ENCODE measurements at regions not wholly inside any gene's neighbourhood (a gene's known extent, or its start where the extent isn't known, plus 50 kb on each side); places are given as distances from the start of the nearest gene placed in this dataset.

DNA sequence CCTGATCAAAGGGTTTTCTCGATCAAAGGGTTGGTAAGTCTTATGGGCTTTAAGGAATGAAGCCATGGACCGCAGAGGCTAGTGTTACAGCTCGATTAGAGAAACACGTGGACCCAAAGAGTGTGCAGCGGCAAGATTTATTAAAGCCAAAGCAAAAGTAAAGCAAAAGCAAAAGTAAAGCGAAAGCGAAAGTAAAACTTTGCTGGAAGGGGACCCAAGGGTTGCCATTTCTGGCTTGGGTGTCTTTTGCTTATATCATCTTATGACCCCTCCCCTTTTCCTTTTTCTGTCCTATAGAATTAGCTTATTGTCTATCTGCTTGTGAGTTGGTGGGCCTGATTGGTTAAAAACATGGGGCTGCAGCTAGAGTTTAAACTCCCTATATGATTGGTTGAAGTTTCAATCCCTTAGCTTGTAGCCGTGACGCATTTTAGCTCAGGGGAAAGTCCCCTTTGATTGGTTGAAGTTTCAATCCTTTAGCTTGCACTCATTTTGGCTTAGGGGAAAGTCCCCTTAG lies 957.0 kb downstream of the AMY1C start:
- DNase-seq, result no peak

DNA sequence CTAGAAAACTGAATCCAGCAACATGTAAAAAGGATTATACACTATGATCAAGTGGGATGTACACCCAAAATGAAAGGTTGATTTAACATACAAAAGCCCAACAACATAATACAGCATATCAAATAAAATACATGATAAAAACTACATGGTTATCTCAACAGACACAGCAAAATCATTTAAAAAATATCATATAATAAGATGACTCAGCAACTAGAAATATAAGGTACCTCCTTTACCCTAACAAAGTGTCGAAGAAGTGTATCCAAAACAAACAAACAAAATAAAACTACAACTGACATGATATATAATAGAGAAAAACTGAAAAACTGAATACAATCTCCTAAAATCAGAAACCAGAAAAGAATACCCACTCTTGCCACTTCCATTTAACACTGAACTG lies 969.1 kb downstream of the AMY1C start:
- DNase-seq, result no peak

DNA sequence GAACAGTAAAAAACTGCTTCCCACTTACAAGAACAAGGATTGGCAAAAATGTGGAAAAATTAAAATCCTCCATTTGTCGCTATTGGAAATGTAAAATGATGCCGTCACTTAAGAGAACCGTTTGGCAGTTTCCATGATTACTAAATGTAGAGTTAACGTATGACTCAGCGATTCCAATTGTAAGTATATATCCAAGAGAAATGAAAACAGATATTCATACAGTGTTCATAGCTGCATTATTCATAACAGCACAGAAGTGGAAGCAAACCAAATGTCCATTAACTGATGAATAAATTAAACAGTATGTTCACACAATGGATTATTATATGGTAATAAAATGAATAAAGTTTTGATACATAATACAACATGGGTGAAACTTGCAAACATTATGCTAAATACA lies 971.0 kb downstream of the AMY1C start:
- DNase-seq, result no peak

DNA sequence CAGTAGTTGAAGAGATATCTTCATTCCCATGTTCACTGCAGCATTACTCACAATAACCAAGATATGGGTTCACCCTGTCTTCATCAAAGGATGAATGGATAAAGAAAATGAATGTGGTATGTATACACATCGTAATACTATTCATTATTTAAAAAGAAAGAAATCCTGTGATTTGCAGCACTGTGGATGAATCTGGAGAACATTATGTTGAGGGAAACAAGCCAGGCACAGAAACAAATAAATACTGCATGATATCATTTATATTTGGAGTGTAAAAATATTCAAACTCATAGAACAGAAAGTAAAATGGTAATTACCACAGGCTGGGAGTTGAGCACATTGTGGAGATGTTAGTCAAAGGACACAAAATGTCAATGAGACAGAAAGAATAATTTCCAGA lies 977.2 kb downstream of the AMY1C start:
- DNase-seq, result no peak

DNA sequence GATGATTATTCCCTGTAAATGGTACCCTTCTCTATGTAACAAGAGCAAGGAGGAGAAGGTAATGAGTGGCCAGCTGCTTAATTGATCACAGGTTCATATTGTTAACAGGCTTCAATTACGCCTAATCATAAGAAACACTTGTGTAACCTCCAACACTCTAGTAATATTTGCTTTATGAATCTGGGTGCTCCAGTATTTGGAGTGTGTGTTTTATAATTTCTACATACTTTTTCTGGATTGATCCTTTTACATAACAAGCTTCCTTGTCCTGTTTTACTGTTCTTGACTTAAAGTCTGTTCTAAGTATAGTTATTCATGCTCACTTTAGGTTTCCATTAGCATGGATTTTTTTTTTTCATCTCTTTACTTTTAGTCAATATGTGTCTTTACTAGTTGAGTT lies 984.2 kb downstream of the AMY1C start:
- DNase-seq, result no peak

DNA sequence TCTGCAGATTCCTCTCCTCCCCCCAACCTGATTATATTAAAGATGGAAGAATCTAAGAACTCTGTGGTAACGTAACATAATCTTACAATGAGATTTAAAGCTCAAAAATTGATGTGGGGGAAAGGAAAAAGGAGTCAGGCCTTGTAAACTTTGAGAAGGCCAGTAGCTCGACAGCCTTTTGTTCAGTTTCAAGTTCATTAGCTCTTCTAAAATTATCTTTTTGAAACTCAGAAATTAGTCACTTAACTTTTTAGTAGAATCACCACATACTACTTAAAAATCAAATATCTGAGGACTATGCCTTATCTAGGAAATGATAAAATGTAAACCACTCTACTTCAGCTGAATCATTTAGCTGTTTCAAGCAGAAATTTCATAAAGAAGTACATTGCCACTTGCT lies 996.2 kb downstream of the AMY1C start:
- DNase-seq, result no peak

DNA sequence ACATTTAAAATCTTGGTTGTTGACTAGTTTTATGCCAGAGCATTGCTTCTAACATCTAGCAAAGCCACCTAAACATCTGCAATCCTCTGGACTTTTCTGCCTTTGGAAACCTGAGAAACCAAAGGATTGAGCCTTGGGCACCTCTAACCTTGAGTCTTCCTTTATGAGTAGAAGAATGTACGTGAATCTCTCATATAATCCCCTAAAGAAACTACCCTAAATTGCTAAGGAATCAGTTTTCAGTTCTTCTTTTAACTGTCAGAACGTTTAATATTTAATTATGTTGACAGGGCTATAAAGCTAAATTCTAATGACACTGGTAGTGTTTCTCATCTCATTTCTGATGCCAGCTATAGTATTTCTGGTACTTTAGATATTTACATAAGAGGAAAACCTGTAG lies 997.3 kb downstream of the AMY1C start:
- no peak for DNase-seq

DNA sequence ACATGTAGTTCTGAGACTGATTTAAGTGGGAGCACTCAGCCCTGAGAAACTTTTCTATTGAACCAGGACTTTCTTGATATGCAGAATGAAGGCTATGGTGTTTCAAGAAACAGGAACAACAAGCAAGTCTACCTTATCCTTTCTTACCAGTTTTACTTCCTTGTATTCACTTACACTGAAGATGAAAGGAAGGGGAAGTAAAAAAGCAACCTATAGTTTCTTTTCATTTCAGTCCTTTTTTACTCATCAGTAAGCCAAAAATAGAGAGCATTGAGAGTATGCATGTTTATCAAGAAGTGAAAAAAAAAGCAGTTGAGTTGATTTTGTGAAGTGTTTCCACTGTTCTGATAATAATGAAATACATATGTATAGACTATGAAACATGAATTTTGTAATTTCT lies 1010.3 kb downstream of the AMY1C start:
- no peak for DNase-seq

DNA sequence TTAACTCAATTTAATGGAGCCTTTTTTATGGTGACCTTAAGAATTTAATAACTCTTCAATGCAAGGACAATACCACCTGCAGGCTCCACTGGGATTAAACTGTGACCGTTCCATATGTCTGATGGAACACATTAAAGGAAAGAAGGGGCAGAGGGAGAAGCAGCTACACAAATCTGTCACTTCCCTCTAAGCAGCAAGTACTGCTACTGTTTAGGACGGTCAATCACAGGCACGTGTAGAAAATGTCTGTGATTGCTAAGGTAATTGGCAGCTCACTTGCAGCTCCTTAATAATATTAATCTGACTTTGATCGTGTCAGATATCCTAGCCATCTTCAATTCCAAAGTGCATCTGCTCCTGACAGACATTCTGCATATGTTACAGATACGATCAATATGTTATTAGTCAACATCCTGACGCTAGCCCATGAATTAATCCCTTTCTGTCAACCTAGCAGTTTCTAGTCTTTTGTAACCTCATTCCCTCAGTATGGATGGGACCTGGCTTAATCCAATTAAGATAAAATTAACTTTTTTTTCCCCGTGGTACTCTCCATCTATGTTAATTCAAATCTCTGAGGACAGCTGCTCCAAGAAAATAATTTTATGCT lies 1012.4 kb downstream of the AMY1C start:
- no peak for DNase-seq

DNA sequence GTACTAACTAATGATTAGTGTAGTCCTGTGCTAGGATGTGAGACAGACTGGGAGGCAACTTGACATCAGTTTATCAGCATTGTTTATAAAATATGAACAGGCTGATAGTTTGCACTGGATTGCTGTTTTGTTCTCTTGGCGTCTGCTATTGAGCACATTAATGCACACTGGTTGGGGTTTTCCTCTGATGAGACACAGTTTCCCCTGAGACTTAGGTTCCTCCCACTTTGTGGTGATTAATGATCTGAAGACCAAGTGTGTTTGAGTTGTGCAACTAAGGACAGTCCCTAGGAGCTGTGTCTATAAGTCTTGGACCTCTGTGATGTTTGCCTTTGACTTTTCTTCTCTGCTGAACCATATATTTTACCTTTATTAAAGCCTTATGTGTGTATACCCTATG lies 1015.4 kb downstream of the AMY1C start:
- peak; percentile 1 for DNase-seq

DNA sequence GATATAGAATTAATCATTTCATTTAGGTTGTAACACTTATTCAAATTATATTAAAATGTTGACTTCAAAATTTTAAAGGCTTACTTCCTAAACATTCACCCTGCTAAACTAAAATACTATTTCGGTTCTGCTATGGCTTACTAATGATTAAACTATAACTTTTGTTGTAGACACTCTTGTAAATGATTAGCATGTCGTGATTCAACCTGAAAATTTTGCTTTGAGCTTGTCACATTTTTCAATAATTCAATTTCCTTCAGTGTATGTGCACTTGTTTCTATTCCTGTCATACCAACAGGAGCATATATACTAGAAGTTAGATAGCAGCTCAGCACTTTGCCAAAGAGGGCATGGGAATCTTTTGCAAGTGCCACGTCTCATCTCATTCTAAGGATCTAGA lies 1018.8 kb downstream of the AMY1C start:
- DNase-seq, result no peak

DNA sequence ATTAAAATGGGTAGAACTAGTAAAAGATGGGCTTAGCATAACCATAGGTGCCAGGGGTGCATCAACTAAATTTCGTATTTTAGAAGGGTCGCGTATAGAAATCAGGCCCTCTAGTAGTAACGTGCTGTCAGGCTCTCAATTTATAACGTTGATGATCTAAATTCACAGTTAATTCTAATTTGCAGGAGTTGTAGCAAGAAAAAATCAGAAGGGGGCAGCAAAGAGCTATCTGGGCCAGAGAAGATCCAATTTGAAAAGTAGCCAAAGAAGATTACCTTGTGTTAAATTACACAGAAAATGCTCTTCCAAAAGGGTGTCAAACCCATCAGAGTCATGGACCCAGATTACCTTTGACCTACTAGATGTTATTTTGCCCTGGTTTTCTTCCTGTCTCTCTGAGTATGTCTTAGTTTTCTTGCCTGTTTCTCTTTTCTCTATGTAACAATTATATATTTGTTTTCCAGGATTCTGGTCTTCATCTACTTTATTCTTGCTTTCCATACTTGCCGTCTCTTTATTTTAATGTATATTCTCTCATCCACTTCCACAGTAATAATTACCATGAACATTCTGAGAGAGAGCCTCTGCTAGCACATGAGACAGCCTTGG lies 1030.9 kb downstream of the AMY1C start:
- peak; percentile 17 for DNase-seq

DNA sequence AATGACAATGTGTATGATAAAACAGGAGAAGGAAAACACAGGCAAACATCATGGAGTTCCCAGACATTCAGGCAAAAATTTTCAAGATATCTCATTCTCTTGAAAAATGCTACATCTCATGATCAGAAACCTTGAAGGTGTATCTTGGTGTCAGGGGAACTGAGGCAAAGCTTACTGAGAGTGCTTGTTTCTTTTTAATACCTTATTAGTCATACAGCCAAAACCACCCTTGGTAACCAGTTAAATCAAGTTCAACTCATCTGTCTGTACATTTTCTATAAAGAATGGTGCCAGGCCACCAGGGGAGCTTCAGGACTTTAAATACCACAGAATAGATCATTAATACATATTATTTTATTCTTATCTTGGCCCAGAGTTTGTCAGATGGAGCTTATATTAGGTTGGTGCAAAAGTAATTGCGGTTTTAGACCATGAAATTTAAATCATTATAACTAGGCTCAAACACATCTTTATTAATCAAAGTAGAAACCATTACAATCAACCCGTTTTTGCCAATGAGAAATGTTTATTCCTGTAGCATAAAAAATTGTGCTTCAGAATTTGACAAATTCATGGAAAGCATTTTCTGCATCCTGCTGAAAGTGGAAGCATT lies 1036.0 kb downstream of the AMY1C start:
- DNase-seq, result no peak

DNA sequence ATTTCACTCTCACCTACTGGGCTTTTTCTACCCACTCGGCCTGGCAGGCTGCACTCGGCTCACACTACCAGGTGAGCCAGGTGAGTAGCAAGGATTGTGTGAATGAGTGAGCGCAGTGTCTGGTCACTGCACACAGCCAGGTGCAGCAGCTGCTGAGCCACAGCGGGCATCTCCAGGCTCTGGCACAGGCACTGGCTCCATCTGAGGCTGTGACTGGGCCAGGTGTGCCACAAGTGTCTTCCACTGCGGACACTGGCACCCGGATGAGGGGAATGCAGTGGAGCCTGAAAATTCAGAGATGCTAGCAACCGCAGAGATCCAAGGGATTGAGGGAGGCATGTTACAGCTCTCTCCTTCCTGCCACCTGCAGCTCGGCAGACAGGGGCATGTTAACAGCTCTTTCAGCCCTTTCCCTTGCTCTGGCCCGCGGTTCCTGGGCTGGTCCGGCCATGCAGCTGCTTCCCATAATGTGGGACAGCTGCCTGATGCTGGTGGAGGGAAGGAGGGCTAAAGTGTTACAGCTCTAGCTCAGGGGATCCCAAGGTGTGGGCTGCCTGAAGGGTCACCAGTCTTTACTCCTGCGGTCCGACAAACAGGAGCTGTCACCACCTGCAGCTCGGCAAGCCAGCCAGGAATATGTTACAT lies 1038.3 kb downstream of the AMY1C start:
- no peak for DNase-seq

DNA sequence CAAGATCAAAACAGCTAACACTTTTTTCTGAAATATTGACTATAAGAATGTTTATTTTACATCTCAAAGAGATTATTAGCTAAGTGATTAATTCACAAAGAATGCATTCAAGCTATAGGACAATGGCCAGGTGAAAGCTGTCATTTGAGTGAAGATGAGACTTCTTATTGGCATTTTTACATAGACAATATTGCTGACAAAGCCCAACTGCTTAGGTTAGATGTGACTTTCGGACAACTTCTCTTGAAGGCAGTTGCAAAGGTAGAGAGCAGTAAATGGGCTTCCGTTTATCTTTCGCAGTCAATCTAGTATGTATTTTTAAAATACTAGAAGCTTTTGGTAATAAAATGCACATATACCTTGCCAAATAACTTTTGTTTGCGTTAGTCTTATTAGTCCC lies 1041.3 kb downstream of the AMY1C start:
- no peak for DNase-seq

DNA sequence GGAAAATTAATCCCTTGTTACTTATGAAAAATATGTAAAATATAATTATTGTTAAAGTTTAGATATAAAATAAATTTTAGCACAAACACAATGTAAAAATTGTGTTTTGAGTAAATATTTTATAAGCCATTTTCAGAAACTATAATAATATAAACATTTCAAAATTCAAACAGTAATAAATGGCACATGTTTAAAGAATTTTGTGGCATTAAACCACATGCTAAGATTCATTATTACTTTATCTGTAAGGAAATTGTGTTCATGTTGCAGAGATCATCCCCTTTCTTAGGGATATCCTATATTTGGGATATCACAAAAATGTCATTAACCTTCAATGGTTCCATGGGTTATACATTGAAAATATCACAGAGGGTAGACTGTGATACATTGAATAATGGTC lies 1044.3 kb downstream of the AMY1C start:
- DNase-seq, result no peak

DNA sequence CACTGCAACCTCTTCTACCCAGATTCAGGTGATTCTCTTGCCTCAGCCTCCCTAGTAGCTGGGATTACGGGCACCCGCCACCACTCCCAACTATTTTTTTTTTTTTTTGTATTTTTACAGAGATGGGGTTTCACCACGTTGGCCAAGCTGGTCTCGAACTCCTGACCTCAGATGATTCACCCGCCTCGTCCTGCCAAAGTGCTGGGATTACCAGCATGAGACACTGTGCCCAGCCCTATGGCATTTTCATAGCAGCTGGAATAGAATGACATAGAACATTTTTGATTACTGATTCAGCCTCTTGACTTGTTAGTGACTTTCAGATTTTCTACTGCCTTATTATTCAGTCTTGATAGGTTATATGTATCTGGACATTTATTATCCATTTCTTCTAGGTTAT lies 1046.2 kb downstream of the AMY1C start:
- no peak for DNase-seq

DNA sequence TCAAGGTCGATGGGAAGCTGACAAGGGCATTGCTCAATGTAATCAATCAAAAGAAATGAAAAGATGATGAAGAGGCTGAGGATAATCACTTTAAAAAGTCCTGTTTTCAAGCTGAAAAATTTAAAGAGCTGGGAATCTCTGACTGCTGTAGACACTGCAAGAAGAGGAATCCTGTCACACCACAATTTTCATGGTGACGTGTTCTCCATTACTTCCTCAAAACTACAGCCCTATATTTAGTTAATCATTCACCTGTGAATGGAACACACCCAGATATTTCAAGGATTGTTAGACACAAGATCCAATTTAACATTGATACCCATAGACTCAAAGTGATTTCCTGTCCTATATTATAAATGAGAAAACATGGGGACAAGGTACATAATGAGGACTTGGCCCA lies 1048.3 kb downstream of the AMY1C start:
- DNase-seq, result no peak

DNA sequence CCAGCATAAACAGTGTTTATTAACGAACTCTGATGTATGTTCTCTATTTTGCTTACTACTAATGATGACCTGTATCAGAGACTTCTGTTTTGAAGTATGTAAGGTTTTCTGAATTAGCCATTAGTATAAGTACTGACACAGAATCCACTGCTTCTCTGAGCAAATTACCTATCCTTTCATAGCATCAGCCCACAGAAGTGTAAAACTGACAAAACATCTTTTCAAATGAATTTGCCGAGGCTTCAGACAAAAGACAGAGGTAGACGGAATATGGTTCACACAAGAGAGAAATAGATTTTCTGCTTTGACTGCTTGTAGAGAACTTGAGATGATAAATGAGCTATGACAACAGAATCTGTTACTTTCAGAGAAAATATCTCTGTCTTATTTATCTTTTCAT lies 1051.6 kb downstream of the AMY1C start:
- no peak for DNase-seq

DNA sequence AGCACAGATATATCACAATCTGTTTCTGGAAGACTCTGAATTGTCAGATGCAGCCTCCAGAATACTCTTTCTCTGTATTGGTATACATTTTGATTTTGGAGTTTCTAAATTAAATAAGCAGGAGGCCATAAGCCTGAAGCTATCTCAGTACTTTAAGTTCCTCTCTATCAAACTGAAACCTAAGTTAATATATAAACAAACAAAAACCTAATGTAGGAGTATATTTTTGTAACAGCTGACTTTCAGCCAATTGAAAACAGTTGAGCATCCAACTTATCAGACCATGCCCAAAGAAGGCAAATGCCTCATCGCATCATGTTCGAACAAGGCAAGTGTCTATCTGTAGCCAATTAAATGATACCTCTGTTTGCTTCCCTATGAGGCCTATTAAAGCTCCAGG lies 1054.4 kb downstream of the AMY1C start:
- DNase-seq, result no peak

DNA sequence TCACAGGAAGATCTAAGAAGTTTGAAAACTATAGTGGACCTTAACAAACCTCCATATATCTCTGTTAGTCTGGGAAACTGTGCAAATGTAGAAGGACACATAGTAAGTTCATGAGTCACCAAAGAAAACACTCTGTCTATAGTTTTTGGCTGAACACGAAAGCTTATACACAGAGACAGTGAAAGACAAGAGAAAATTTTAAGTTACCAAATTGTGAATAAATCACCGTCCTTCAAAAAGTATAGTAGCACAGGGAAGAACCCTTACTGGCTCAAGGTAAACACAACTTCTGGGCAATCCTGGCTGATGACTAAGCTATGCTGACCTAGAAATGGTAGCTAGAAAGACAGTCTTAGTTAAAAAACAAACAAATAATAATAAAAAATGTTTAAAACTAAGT lies 1057.9 kb downstream of the AMY1C start:
- no peak for DNase-seq

DNA sequence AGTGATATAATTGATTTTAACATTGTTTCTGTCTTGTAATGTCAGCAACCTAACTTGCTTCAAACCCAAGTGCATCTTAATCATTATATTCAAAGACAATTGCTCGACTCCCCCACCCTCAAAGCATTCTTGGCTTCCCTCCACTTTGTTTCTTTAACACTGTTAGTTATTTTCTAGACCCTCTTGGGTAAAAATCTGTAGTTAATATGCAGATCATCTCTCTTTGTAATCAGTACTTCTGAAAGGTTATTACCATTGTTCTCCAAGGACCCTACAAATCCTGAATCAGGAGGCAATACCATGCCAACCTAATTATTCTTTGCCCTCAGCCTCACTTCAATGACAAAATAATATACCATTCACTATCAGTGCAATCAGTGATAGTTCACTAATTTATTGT lies 1075.7 kb downstream of the AMY1C start:
- DNase-seq, result no peak

DNA sequence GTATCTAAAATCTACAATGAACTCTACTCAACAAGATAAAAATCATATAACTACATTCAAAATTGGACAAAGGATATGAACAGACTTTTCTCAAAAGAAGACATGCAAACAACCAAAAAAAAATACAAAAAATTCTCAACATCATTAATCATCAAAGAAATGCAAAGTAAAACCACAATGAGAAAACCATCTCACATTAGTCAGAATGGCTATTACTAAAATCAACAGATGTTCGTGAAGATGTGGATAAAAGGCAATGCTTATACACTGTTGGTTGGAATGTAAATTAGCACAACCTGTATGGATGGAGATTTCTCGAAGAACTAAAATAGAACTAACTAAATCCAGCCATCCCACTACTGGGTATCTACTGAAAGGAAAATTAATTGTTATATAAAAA lies 1080.8 kb downstream of the AMY1C start:
- DNase-seq, result no peak

DNA sequence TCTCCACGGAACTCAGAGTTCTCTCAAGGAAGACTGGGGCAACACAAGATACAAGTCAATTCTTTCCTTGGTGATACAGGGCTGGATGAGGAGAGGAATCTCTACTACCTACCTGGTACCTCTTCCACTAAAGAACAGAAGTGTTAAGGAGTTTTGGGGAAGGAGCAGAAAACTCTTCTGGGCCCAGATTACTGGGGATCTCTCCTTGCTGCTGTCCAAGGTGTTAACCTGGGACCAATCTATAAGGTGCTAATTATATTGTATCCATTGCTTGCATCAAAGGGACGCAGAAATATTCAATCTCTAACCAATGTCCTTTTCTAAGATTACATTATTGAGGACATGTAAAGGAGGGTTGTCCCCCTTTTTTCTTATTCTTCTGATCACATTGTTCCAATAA lies 1102.5 kb downstream of the AMY1C start:
- DNase-seq, result no peak
